ENCODE measurements at regions not wholly inside any gene's neighbourhood (a gene's known extent, or its start where the extent isn't known, plus 50 kb on each side); places are given as distances from the start of the nearest gene placed in this dataset.

DNA sequence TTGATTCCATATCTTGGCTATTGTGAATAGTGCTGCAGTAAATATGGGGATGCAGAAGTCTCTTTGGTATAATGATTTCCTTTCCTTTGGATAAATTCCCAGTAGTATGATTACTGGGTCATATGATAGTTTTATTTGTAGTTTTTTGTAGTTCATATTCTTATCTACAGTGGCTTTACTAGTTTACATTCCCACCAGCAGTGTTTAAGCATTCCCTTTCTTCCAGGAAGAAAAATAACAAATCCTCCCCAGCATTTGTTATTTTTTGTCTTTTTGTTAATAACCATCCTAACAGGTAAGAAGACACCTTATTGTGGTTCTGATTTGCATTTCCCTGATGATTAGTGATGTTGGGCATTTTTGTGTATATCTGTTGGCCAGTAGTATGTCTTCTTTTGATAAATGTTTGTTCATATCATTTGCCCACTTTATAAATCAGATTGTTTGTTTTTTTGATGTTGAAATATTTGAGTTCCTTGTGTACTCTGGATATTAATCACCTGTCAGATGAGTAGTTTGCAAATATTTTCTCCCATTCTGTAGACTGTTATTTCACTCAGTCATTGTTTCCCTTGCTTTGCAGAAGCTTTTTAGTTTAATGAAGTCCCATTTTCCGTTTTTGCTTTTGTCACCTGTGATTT lies 163.3 kb upstream of the THRB start:
- TF ChIP-seq, protein P1, sequence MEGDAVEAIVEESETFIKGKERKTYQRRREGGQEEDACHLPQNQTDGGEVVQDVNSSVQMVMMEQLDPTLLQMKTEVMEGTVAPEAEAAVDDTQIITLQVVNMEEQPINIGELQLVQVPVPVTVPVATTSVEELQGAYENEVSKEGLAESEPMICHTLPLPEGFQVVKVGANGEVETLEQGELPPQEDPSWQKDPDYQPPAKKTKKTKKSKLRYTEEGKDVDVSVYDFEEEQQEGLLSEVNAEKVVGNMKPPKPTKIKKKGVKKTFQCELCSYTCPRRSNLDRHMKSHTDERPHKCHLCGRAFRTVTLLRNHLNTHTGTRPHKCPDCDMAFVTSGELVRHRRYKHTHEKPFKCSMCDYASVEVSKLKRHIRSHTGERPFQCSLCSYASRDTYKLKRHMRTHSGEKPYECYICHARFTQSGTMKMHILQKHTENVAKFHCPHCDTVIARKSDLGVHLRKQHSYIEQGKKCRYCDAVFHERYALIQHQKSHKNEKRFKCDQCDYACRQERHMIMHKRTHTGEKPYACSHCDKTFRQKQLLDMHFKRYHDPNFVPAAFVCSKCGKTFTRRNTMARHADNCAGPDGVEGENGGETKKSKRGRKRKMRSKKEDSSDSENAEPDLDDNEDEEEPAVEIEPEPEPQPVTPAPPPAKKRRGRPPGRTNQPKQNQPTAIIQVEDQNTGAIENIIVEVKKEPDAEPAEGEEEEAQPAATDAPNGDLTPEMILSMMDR (conservative IDR thresholded peaks at IDR 0.05), result no peak
- no peak for TF ChIP-seq EZH2 (IDR thresholded peaks at IDR 0.05; ENCODE audit: low read depth)

Data from PC-9 (cell line).